Frontal cortex (tissue), 3 donors: ENCODE measurements at regions not wholly inside any gene's neighbourhood (a gene's known extent, or its start where the extent isn't known, plus 50 kb on each side); places are given as distances from the start of the nearest gene placed in this dataset.
"Not testable (repeated sequence)": the region's sequence is repeated elsewhere in the genome, so short reads cannot be mapped to it uniquely, and the experiment has no call there.

ENCODE experiments used
- DNase-seq, 2 donors: peaks; one replicate each; pipeline ENCODE4 v3.0.0; 2012; ENCODE audit warnings: low spot score in 2 of 2
- FAIRE-seq: peaks from 2 replicates; lab custom pipeline; 2012; peaks lifted over from hg19 to GRCh38; lab: Jason Lieb, UNC
- donor health status: control.
- donor health status: control.
- donor health status: control.

- FAIRE-seq (no peak), DNase-seq (no peak)
Observed at GRCh38 chr9:78982849-78983248, 588.9 kb upstream of the TLE4 start.

- no peak for DNase-seq
- FAIRE-seq, result no peak
Observed at GRCh38 chr9:78985084-78985738, 586.6 kb upstream of the TLE4 start.

DNA sequence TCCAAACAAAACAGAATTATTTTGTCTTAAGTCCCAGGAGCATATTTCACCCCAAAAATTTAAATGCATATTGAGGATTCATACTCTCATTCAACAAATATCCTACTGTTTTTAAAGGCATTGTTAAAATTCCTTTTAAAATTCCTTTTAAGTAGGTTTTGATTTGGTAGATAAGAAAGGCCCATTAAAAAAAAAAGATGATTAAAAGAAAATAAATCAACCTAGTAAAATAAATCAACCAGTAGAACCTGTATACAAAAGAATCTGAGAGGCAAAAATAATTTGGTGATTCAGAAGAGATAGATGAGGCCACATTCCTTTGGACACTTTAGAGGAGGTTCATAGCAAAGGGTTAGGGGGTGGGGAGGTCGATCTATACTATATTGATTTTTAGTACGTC, 585.3 kb upstream of the TLE4 start:
- no peak for DNase-seq
- no peak for FAIRE-seq

DNA sequence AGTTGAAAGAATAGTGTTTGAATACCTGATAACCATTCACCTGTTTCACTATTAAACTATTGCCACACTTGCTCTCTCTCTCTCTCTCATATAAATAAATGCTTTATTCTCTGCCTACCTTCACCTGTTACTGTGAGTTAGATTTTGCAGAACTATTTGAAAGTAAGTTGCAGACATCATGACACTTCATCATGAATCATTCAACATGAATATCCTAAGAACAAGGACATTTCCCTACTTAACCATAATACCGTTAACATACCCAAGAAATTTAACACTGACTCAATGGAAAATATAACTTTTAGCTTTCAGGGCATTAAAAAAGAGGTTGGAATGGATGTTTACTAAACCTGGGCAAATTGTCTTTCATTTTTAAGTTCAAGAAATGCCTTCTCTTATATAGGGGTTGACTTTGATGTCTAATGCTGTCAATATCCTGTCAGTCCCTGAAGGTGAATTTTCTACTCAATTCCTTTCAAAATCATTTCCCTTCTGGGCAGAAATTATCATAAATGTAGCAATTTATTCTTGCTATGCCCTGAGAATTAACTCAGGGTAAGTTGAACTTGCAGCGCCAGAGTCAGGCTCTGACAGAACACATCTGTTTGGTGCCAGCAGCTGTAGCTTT, 582.6 kb upstream of the TLE4 start:
- DNase-seq (no peak), FAIRE-seq (no peak)

GRCh38 chr9:78994471-78994870, 577.3 kb upstream of the TLE4 start:
- FAIRE-seq, result no peak
- DNase-seq, result no peak

DNA sequence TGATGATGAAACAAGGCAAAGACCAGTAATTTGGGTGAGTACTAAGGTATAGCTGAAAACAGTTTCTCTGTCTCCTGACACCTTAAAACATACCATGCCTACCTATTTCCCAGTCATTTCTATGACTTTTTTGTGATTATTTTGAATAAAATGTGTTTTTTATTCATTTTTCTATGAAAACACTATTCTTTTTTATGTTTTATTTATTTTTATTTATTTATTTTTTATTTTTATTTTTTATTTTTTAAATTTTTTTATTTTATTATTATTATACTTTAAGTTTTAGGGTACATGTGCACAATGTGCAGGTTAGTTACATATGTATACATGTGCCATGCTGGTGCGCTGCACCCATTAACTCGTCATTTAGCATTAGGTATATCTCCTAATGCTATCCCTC, 576.8 kb upstream of the TLE4 start:
- DNase-seq, result not testable (repeated sequence)
- peak; percentile 89 for FAIRE-seq

DNA sequence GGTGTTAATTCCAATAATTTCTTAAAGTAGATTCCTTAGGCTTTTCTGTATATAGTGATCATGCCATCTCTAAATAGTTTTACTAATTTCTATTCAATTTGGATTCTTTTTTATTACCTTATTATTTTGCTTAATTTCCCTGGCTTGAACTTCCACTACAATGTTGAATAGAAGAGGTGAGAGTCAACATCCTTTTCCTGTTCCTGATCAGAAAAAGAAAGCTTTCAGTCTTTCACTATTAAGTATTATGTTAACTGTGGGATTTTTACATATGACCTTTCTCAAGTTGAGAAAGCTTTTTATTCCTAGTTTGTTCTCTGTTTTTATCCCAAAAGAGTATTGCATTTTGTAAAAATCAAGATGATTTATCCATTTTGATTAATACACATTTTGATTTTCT, 574.5 kb upstream of the TLE4 start:
- DNase-seq (no peak), FAIRE-seq (no peak)

- FAIRE-seq (no peak), DNase-seq (no peak)
Observed at GRCh38 chr9:79000230-79001002, 571.3 kb upstream of the TLE4 start.

DNA sequence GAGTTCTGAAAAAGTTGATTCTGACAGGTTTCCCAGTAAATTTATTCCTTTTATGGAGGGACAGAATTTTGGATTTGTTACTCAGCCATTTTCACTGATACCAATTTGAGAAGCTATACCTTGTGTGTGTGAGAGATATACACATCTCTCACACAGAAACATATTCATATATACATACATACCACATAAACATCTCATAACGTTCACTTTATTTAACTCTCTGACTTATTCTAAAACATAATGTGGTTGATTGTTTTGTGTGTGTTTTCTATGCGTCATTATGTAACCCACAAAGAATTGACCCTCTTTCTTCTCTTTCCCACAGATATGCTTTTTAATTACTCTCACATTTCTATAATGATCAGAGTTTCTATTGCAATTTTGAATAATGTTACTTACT, 570.8 kb upstream of the TLE4 start:
- DNase-seq (no peak), FAIRE-seq (no peak)

GRCh38 chr9:79003514-79003913, 568.3 kb upstream of the TLE4 start:
- no peak for FAIRE-seq
- DNase-seq, result no peak

GRCh38 chr9:79004032-79004431, 567.7 kb upstream of the TLE4 start:
- DNase-seq (no peak), FAIRE-seq (no peak)

- FAIRE-seq (no peak), DNase-seq (no peak)
Observed at GRCh38 chr9:79006546-79006945, 565.2 kb upstream of the TLE4 start.

- FAIRE-seq (no peak), DNase-seq (no peak)
Observed at GRCh38 chr9:79007701-79008483, 563.9 kb upstream of the TLE4 start.

- no peak for FAIRE-seq
Observed at GRCh38 chr9:79008916-79009315, 562.8 kb upstream of the TLE4 start.

GRCh38 chr9:79011461-79011860, 560.3 kb upstream of the TLE4 start:
- FAIRE-seq, result no peak

More at GRCh38 chr9:79008916-79009315, 562.8 kb upstream of the TLE4 start:
- DNase-seq, result no peak

DNA sequence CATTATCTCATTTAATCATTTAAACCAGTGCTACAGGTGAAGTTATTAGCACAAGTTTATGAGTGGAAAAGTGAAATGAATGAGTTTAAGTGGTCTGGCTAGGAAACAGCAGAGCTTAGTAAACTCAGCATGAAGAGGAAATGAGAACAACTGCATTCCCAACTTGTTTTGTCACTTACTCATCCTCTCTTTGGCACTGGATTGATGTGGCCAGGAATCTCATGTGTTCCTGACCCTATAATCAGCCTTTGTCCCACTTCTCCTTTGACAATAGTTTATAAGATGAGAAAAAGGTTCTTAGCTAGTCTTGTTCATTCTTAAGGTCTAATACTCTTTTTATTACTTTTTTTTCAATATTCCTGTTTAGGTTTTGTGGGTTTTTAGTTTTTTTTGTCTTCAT, 559.2 kb upstream of the TLE4 start:
- no peak for FAIRE-seq
- no peak for DNase-seq

More at GRCh38 chr9:79011461-79011860, 560.3 kb upstream of the TLE4 start:
- no peak for DNase-seq

DNA sequence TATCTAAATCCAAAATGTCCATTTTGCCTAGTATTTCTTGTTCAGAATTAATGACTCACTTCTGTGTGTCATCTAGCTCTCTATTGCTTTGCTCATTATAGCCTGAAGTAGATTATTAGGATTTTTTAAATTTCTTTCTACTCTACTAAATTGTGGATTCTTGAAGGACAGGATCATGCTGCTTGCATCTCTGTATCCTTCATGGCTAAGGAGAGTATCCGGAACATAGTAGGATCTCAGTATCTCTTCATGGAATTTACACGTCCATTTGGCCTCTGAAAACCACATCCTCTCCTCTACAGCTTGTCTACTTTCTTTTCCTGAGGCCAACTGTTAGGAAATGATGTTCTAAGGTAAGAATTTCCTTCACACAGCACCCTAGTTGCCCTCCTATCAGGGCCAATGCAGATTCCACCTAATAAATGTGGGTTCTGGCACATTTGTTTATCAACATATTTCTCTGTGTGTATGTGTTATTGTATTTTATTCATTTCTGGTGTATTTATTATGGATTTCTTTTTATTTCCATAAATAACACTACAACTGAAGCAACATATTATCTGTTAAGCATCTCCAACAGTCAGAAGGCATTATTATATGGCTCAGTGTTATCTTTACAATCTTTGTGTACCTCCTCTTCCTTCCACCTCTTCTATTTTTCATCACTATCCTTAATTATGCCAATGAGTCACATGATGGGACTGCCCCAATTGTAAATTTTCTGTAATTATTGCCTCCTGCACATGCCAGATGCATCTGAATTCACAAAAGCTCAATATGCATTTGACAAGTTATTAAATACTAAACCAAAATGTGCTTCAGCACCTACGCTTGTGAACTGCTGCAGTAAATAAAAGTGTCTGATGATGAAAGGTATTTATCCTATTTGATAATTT, 557.8 kb upstream of the TLE4 start:
- no peak for FAIRE-seq
- DNase-seq, result no peak

GRCh38 chr9:79014929-79015699, 556.7 kb upstream of the TLE4 start:
- no peak for DNase-seq
- FAIRE-seq, result no peak

GRCh38 chr9:79015951-79016350, 555.8 kb upstream of the TLE4 start:
- no peak for FAIRE-seq
- DNase-seq, result no peak
